GM12892 (cell line): ENCODE measurements at regions not wholly inside any gene's neighbourhood (a gene's known extent, or its start where the extent isn't known, plus 50 kb on each side); places are given as distances from the start of the nearest gene placed in this dataset.

ENCODE experiments used
- DNase-seq: peaks from one replicate; pipeline ENCODE4 v3.0.0; 2011; ENCODE audit not compliant: insufficient read length
- FAIRE-seq: peaks from 2 replicates; lab custom pipeline; 2011; peaks lifted over from hg19 to GRCh38; lab: Jason Lieb, UNC
- POLR2A ChIP-seq: IDR thresholded peaks from 2 replicates; pipeline ENCODE4 v1.6.1; 2011; ENCODE audit warnings: low read depth, low read length, control low read depth
- POLR2AphosphoS5 ChIP-seq: IDR thresholded peaks from 2 replicates; pipeline ENCODE4 v1.6.1; 2011; ENCODE audit warnings: low read depth, low read length, control low read depth
- TAF1 ChIP-seq: IDR thresholded peaks from 2 replicates; pipeline ENCODE4 v1.6.1; 2011; ENCODE audit warnings: low read depth, mild to moderate bottlenecking, control low read depth, low read length, borderline replicate concordance

- no peak for FAIRE-seq
- TF ChIP-seq TAF1 (no peak), POLR2A (no peak), POLR2AphosphoS5 (no peak)
- no peak for DNase-seq
These were observed 943.5 kb downstream of the BCL11B start for GRCh38 chr14:98328496-98328895.

GRCh38 chr14:98334186-98334585, 937.8 kb downstream of the BCL11B start:
- TF ChIP-seq TAF1 = no peak
- TF ChIP-seq POLR2AphosphoS5 = no peak
- no peak for TF ChIP-seq POLR2A
- no peak for FAIRE-seq
- DNase-seq = no peak

- no peak for DNase-seq
- FAIRE-seq = no peak
- TF ChIP-seq POLR2AphosphoS5 (no peak), TAF1 (no peak), POLR2A (no peak)
These were observed 930.8 kb downstream of the BCL11B start for GRCh38 chr14:98341211-98341610.

GRCh38 chr14:98345161-98345560, 926.8 kb downstream of the BCL11B start:
- no peak for TF ChIP-seq POLR2A
- no peak for TF ChIP-seq TAF1
- DNase-seq (no peak), FAIRE-seq (no peak)

- TF ChIP-seq TAF1 (no peak), POLR2A (no peak), POLR2AphosphoS5 (no peak)
- FAIRE-seq (no peak), DNase-seq (no peak)
These were observed 924.3 kb downstream of the BCL11B start for GRCh38 chr14:98347686-98348085.

GRCh38 chr14:98348505-98348904, 923.5 kb downstream of the BCL11B start:
- FAIRE-seq (no peak), DNase-seq (no peak)
- no peak for TF ChIP-seq TAF1

- no peak for TF ChIP-seq POLR2A
- no peak for TF ChIP-seq POLR2AphosphoS5
- no peak for TF ChIP-seq TAF1
- FAIRE-seq = no peak
- DNase-seq = no peak
These were observed 921.8 kb downstream of the BCL11B start for GRCh38 chr14:98350213-98350612.

- DNase-seq = no peak
- no peak for FAIRE-seq
- TF ChIP-seq TAF1 (no peak), POLR2AphosphoS5 (no peak), POLR2A (no peak)
These were observed 907.0 kb downstream of the BCL11B start for GRCh38 chr14:98364961-98365360.

GRCh38 chr14:98366429-98366828, 905.6 kb downstream of the BCL11B start:
- TF ChIP-seq TAF1 (no peak), POLR2A (no peak), POLR2AphosphoS5 (no peak)
- FAIRE-seq = no peak

GRCh38 chr14:98368221-98368620, 903.8 kb downstream of the BCL11B start:
- no peak for FAIRE-seq
- DNase-seq = no peak
- TF ChIP-seq POLR2A (no peak), POLR2AphosphoS5 (no peak), TAF1 (no peak)

More at GRCh38 chr14:98366429-98366828, 905.6 kb downstream of the BCL11B start:
- DNase-seq = no peak

GRCh38 chr14:98368916-98369315, 903.1 kb downstream of the BCL11B start:
- FAIRE-seq (no peak), DNase-seq (no peak)
- TF ChIP-seq TAF1 (no peak), POLR2A (no peak), POLR2AphosphoS5 (no peak)

GRCh38 chr14:98369344-98369743, 902.7 kb downstream of the BCL11B start:
- no peak for DNase-seq
- TF ChIP-seq TAF1 = no peak
- no peak for TF ChIP-seq POLR2AphosphoS5
- no peak for TF ChIP-seq POLR2A
- no peak for FAIRE-seq

- TF ChIP-seq TAF1 (no peak), POLR2AphosphoS5 (no peak), POLR2A (no peak)
- DNase-seq = no peak
- FAIRE-seq = no peak
These were observed 901.6 kb downstream of the BCL11B start for GRCh38 chr14:98370352-98370751.
